Stimulated activated CD4-positive, alpha-beta T cell treated with anti-CD3 and anti-CD28 coated beads, Interleukin-1b, Interleukin-23, amount 100 ng/mL, for 1 hour (primary cell): ENCODE measurements at regions not wholly inside any gene's neighbourhood (a gene's known extent, or its start where the extent isn't known, plus 50 kb on each side); places are given as distances from the start of the nearest gene placed in this dataset.
A peak's percentile ranks its signal among the peaks of the same experiment; 100 is the strongest.
"Not testable (repeated sequence)": the region's sequence is repeated elsewhere in the genome, so short reads cannot be mapped to it uniquely, and the experiment has no call there.

Experiments
- DNase-seq, 2 donors: peaks; one replicate each; pipeline ENCODE4 v3.0.0-alpha.2; 2020; ENCODE audit warnings: low read depth in 2 of 2

DNA sequence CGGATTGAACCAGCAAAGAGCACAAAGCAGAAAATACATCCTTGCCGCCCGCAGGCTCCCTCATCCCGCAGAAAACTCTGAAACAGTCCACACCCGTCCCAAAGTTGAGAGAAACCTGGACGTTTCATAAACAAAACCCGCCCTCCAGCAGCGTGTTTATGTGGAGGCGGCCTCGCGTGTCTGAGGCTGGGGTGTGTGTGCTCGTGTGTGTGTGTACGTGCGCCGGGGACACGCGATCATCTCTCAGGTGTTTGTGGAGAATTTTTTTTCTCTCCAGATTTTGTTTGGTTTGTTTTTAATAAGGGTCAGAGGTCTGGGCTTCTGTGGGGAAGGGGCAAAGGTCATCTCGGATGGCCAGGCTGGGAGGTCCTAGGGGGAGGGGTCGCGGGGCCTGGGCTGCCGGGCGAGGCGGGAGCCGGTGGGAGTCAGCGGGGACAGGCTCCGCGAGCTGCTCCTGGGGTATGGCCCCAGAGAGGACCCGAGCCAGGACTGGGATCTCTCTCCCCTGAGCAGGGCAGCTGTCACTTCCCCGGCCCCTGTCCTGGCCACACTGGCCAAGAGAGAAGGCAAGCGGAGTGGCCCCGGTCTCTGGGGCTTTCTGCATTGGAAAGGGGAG is 206.4 kb downstream of the C9orf50 start:
- DNase-seq: peak in 1 of 2 donors; percentile 16

DNA sequence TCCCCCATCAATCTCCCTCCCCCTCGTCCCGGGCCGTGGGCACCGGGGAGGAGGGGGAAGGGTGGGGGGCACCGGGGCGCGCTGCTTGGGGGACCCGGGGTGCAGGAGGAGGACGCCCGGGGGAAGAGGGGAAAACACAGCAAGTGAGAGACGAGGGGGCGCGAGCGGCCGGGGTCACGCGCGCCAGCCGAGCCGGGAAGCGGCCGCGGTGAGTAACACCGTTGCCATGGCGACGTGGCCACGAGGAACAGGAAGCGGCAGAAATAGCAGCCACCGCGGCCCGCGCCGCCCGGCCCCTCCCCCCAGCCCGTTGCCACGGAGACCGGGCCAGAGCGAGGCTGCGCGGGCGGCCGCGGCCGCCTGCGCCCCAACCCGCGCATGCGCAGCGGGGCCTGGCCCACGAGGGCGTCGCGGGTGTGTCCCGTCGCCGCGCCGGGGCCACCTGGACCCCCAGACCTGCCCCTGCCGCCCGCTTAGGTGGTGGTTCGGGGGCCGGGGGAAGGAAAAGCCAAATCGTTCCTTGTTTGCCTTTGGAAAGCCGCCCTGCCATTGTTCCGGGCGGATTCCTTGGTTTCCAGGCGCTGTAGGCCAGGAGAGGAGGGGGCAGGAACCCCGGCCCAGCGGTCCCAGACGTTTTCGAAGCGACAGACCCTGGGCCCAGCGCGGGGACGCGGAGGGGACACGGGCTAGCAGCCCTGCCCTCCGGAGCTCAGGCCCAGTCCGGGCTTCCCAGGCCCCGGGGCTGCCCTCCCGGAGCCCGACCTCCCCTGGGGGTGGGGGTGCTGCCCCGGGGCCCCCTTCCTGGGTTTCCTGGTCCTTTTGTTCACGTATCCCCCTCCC is 207.1 kb downstream of the C9orf50 start:
- peak; percentile 98 to 99 for DNase-seq

DNA sequence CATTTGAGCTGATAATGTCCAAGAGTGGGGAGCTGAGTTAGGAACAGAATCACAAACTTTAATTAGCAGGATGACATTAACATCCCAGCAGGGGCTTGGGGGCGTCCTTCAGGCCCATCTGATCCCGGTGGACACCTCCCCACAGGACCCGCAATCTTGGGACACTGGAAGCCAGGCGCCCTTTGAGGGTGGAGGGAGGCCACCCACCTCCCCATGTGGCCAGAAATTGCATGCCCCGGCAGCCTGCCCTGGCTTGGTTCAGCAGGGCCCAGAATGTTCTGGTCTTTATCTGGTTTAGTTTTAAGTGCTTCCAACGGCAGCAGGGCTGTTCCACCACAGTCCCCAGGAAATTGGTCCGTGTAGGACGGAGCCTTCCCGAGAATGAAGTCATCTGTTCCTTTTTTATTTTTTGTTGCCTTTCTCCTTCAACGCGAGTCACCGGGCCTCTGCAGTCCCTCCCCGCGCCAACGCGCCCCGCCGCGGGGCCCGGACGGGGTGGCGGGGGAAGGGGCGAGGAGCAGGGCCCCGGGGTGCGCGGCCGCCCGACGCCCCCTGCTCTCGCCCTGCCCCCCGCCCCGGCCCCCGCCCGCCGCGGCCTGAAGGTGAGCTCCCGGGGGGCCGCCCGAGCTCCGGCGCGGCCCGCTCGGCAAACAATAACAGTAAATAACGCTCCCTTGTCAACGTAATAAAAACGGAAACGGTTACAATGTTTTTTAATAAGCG is 207.9 kb downstream of the C9orf50 start:
- peak; percentile 10 to 24 for DNase-seq

DNA sequence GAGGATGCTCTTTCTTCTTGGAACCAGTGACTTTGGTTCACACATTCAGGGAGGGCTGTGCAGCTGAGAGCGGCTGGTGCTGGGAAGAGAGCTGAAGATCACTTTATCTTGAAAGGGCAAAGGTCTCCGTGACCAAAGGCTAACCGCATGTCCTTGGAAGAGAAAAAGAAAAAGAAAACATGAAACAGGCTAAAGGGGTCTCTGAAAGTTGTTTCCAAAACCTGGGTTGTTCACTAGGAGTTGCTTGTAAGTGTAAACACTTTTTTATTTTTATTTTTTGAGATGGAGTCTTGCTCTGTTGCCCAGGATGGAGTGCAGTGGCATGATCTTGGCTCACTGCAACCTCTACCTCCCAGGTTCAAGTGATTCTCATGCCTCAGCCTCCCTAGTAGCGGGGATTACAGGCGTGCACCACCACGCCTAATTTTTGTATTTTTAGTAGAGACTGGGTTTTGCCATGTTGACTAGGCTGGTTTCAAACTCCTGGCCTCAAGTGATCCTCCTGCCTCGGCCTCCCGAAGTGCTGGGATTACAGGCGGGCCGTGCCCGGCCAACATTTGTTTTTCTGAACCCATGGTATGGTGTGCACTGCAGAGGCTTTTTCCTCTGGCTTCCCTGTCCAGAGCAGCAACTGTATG is 208.6 kb downstream of the C9orf50 start:
- not testable (repeated sequence) for DNase-seq

DNA sequence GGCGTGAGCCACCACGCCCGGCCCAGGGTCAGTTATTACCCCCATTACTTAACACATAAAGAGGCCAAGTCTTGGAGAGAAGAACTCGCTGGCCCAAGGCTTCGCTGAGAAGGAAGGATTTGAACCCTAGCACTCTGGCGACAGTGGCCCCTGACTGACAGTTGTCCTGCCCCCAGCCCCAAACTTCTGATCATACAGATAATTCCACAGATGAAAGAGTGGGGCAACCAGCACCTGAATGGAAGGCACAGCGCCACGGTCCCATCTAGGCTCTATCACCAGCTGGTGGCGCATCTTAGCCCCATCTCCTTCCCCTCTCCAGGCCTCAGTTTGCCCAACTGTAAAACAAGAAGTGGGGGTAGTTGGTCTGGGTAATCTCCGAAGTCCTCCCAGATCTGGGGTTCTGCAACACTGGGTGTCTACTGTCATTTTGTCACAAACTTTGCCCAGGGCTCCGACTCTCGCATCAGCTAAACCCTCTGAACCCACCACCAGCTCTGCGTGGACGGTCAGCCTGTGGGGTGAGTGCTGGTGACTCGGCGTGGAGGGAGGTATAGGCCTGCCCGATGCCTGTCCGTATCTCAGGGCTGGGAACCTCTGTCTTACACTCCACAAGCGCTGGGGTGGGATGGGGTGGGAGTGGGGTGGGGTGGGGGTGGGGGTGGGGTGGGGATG is 209.3 kb downstream of the C9orf50 start:
- no peak for DNase-seq

DNA sequence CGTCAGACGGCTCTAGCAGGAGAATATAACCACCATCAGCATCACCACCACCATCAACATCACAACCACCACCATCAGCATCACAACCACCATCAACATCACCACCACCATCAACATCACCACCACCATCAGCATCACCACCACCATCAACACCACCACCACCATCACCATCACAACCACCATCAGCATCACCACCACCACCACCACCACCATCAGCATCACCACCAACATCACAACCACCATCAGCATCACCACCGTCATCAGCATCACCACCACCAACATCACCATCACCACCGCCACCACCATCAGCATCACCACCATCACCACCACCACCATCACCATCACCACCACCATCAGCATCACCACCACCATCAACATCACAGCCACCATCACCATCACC is 210.7 kb downstream of the C9orf50 start:
- no peak for DNase-seq

DNA sequence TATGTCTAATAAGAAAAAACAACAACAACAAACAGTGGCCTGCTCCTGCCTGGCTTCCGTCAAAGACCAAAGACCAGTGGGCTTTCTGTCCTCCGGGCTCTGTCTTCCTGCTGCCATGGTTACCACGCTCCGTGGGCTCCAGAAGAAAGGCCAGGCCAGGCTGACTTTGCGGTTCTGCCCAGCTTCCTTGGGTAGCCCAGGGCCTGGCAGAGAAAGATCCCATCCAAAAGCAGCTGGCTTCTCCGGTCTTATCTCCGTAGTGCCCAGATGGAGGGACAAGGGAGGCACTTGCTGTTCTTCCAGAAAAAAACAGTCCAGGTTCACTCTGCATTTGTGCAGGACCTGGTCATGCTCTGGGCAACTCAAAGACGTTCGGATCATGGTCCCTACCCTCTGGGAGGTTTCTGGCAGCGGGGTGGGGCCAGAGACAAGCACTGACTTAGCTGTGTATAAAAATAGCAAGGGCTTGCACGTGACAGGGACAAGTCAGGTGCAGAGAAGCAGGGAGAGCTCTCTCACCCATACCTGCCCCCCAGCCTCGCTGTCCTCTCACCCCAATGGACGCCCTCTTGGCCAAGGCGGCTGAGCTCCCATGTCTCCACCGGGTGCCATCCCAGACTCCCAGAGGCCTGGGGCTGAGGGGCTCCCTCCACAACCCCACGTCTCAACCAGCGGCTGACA is 212.2 kb downstream of the C9orf50 start:
- no peak for DNase-seq

DNA sequence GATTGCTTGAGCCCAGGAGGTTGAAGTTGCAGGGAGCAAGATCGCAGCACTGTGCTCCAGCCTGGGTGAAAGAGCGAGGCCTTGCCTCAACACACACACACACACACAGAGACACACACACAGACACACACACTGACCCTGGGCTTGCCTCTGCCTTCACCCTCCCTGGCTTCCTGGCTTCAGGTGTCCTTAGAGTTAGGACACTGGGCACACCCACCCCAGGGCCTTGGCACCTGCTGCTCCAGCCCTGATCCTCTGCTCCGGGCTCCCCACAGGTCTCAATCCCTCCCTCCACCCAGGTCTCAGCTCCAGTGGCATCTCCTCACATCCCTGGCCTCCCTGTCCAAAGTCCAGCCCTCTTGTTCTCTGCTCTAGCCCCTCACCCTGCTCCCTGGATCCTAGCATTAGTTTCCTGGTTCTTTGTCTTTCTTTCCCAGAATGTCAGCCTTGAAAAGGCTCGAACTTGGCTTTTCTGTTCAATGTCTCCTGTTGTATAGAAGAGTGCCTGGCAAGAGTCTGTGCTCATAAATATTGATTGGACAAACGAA is 212.9 kb downstream of the C9orf50 start:
- DNase-seq: no peak

DNA sequence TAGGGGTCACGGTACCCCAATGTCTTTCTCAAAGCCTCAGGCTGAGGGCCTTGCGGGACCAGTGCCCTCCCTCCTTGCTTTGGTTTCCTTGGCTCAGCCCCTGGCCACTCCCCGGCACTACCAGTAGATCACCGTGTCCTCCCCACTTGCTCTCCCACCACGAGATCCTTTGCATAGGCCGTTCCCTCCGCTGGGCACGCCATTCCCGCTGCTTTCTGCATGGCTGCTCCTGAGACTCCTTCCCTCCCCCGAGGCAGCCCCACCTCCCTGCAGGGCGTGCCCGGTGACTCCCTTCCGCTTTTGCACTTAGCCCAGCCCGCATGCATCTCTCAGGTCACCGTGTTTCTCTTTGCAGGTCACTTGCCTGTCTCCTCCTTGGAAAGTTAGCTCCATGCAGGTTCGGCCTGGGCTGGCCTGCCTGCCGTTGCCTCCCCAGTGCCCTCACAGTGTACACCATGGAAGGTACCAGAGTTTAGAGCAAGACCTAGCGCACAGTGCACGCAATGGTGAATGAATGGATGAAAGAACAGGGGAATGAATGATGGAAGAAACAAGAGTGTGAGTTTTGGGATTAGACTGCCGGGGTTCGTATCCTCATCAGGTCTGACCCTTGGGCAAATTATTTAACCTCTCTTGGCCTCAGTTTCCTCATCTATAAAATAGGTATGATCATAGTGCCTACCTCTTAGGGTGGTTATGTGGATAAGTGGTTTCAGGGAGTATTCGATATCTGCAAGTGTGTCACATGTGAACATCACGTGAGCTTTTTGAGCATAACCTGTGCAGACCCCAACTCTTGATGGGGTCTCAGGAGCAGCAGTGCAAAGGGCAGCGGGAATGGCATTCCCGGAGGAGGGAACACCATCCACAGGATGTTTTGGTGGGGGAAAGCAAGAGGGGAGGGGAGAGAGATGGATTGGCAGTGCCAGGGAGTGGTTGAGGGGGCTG is 214.3 kb downstream of the C9orf50 start:
- no peak for DNase-seq

DNA sequence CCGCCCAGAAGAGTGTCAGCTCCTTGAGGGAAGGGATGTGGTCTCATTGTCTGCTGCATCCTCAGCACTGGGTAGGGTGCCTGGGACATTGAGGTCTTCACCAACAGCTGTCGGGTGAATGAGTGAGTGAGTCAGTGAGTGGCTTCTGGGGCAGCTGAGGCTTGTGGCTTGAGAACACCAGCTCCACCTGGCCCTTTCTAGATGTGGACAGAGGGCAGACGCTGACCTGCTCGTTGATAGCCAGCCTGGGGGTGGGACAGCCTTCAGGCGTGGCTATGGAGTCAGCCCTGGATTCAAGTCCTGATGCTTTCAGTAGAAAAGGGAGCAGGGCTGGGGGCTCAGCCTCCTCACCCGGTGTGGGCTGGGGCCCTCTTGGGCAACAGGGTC is 215.1 kb downstream of the C9orf50 start:
- DNase-seq: no peak

DNA sequence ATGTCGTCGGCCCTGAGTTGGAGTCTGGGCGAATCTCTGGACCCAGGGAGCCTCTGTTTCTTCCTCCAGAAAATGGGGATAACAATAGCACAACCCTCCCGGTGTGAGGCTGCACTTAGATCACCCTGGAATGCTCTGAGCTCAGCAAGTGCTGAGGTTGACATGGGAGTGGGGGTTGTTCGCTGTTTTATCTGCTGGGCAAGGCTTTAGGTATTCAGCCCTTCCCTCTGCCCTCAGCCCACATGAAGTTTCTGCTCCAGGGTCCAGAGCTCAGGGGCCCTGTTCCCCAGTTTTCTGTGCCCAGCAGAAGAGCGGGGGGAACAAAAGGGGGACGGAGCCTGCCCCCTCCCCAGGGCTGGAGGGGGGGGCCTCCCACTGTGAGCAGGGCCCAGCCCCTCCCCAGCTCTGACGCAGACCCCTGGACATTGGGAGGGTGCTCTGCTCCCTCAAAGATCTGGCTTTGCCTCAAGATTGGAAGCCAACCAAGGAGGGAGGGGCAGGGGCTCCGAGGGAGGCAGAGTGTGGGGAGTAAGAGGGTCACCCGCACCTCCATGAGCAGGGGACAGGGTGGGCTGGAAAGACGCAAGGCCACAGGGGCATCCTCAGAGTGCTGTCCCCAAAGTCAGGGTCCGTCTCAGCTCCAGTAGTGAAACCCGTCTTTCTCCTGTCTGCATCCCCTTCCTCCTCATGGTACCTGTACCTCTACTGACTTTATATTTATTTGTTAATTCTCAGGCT is 215.6 kb downstream of the C9orf50 start:
- no peak for DNase-seq

DNA sequence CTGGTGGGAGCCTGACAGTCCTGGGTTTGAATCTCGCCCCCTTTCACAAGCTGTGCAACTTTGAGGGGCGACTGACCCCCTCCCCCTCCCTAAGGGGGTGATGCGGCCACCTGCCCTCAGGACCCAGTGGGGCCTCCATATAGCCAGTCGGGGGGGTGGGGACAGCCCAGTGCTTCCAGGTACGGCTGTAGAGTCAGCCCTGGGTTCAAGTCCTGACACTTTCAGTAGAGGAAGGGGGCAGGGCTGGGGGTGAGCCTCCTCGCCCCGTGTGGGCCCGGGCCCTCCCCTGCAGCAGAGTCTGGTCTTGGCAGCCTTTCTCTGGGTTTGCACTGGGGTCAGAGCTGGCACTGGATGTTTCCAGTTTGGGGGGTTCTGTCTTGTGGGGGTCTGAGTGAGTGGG is 216.3 kb downstream of the C9orf50 start:
- DNase-seq: no peak

DNA sequence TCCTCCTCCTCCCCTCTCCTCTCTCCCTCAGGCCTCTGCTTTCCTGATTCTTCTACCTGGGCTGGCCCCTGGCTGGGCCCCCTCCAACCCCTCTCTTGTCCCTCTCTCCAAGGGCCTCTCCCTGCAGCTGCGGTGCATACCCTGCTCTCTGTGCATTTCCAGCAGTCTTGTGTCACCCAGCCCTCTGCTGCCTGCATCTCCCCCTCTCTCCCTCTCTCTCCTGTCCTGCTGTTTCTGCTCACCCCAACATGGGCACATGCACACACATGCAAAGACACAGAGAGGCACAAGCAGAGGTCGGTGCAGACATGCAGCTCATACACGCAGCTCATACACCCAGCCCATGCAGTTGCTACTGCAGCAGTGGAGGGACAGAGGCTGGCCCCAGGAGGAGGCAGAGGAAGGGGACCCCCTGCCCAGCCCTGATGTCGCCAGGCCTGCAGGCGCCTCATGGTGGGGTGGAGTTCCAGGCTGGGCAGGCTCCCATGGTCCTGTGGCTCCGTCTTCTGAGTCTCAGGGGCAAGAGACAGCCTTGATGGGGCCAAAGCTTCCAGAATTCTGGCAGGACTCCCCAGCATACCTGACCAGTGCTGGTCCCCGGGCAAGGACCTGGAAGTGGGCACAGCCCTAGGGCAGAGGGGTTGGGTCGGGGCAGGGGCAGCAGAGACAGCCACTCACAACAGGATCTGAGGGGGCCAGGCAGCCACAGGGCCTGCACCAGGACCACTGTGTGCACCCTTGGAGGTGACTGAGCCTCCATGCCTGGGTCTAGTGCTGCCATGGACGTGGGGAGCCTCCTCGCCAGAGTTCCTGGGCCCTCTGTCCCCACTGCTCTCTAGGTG is 216.9 kb downstream of the C9orf50 start:
- DNase-seq: no peak

DNA sequence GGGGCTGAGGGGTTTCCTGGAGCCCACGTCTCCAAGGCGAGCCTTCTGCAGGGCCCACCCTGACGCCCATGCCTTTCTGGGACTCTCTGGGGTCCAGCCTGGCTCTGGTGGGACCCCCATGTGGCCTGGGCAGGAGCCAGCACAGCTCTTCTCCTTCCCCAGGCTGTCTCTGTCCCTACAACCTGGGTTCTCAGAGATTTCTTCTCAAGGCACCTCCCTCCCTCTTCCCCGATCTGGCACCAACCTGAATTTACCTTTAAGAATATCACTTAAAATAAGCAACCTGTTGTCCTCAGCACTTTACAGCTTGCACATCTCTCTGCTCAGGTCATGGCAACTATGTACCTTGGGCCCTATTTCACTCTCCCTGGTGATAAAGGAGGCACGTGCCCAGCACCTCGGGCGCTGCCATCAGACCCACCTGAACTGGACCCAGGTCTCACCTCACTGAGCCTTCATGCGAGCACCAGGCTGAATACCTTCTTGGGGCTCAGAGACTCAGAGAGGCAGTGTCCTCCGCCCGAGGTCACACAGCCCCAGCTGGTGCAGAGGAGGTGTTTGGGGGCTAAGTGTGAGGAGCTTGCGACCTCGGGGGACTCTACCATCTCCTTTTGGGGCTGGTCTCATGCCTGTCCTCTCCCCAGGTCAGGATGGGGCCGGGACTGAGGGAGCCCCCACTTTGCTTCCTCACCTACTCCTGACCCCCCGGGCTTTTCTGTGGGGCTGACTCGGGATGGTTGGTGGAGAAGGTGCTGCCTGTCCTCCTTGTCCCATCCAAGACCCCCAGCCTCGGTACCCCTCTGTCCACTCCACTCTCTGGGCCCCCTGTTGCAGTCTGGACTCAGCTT is 217.7 kb downstream of the C9orf50 start:
- DNase-seq: no peak

DNA sequence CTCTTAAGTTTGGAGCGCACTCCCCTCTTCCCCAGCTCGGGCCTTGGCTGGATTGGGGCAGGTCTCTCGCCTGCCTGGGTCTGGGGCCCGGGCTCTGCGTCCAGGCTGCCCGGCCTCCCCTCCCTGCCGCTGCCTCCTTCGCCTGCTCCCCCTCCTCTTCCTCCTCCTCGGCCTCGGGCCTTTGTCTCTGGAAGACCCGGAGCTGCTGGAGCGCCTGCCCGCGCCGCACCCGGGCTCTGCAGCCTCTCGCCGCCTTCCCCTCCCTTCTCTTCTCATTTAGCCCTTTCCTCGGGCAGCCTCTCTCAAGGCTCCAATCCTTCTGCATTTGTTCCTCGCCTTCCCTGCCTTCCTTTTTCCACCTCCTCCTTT is 218.5 kb downstream of the C9orf50 start:
- DNase-seq: no peak

DNA sequence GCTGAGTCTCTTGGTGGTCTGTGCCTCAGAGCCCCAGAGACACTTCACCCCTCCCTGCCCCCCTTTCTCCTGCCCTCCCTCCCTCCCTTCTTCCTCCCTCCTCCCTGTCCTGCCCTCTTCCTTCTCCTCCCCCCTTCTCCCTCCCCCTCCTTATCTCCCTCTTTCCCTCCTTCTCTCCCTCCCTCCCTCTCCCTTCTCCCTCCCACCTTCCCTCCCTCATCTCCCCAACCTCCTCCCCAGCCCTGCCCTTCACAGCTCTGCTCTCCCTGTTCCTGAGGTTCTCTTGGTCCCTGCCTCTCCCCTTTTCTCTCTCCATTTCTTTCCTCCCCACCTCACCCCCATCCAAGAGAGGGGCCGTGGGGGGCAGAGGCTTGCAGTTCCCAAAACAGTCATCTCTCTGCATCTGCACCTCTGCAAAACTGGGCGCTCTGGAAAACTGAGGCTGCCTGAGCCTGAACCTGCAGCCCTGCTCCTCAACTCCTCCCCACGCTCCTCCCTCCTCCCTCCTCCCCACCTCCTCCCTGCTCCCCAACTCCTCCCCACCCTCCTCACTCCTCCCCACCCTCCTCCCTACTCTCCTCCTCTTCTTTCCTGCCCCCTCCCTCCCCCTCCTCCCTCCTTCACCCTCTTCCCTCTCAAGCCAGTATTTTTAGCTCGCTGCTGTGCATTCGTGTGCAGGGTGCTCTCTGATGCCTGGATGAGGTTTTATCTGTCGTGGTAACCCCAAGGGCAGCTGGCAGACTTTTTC is 219.1 kb downstream of the C9orf50 start:
- DNase-seq: no peak
